SK-N-SH treated with all-trans-retinoic acid at 6 μM for 48 hours (cell line): ENCODE measurements at regions not wholly inside any gene's neighbourhood (a gene's known extent, or its start where the extent isn't known, plus 50 kb on each side); places are given as distances from the start of the nearest gene placed in this dataset.

ENCODE experiments used
- ATAC-seq: fragments of 200-7000 bp; cut with Tn5 transposase; 3 replicates; pipeline ENCODE4 v1.9.1; 2020; ENCODE audit warnings: mild to moderate bottlenecking, moderate library complexity
- ARNTL ChIP-seq: fragments of 450-650 bp; formaldehyde crosslinking; IDR thresholded peaks from 2 replicates; pipeline ENCODE4 v1.5.0; 2020; ENCODE audit warnings: low read depth, mild to moderate bottlenecking, moderate library complexity, borderline replicate concordance
- BACH2 ChIP-seq: fragments of 250-450 bp; sonication (Bioruptor Pico); IDR thresholded peaks from 2 replicates; pipeline ENCODE4 v1.9.0; 2021; ENCODE audit warnings: mild to moderate bottlenecking, borderline replicate concordance
- CREB5 ChIP-seq: fragments of 250-450 bp; sonication (Bioruptor Pico); IDR thresholded peaks from 2 replicates; pipeline ENCODE4 v1.5.1; 2020; ENCODE audit warnings: low read depth, mild to moderate bottlenecking, moderate library complexity
- CSDC2 ChIP-seq: fragments of 250-450 bp; sonication (Bioruptor Pico); IDR thresholded peaks from 2 replicates; pipeline ENCODE4 v1.5.0; 2020; ENCODE audit warnings: mild to moderate bottlenecking, moderate library complexity
- CSRNP3 ChIP-seq: fragments of 250-450 bp; sonication (Bioruptor Pico); IDR thresholded peaks from 2 replicates; pipeline ENCODE4 v1.5.1; 2021; ENCODE audit warnings: mild to moderate bottlenecking, moderate library complexity
- GLIS3 ChIP-seq: fragments of 250-450 bp; sonication (Bioruptor Pico); IDR thresholded peaks from 2 replicates; pipeline ENCODE4 v1.5.0; 2020; ENCODE audit warnings: mild to moderate bottlenecking, moderate library complexity
- ISL1 ChIP-seq: fragments of 250-450 bp; sonication (Bioruptor Pico); IDR thresholded peaks from 2 replicates; pipeline ENCODE4 v2.1.2; 2022; ENCODE audit warnings: mild to moderate bottlenecking, moderate library complexity
- OSR1 ChIP-seq: fragments of 250-450 bp; sonication (Bioruptor Pico); IDR thresholded peaks from 2 replicates; pipeline ENCODE4 v1.8.0; 2022; ENCODE audit warnings: moderate library complexity, mild to moderate bottlenecking, inconsistent platforms
- RARB ChIP-seq: fragments of 250-450 bp; sonication (Bioruptor Pico); IDR thresholded peaks from 2 replicates; pipeline ENCODE4 v1.8.0; 2021; ENCODE audit warnings: mild to moderate bottlenecking, moderate library complexity
- SNAI2 ChIP-seq: fragments of 250-450 bp; sonication (Bioruptor Pico); IDR thresholded peaks from 2 replicates; pipeline ENCODE4 v1.5.0; 2020; ENCODE audit warnings: mild to moderate bottlenecking, moderate library complexity
- TCF4 ChIP-seq: fragments of 250-450 bp; sonication (Bioruptor Pico); IDR thresholded peaks from 2 replicates; pipeline ENCODE4 v1.8.0; 2021; ENCODE audit warnings: mild to moderate bottlenecking, moderate library complexity, borderline replicate concordance
- TOX ChIP-seq: fragments of 250-450 bp; sonication (Bioruptor Pico); IDR thresholded peaks from 2 replicates; pipeline ENCODE4 v1.8.0; 2021; ENCODE audit warnings: mild to moderate bottlenecking, moderate library complexity, borderline replicate concordance
- ZC3H10 ChIP-seq: fragments of 250-450 bp; sonication (Bioruptor Pico); IDR thresholded peaks from 2 replicates; pipeline ENCODE4 v1.5.1; 2021; ENCODE audit warnings: mild to moderate bottlenecking, moderate library complexity
- ZFP3 ChIP-seq: fragments of 250-450 bp; sonication (Bioruptor Pico); IDR thresholded peaks from 2 replicates; pipeline ENCODE4 v1.5.0; 2020; ENCODE audit warnings: mild to moderate bottlenecking, moderate library complexity
- ZFP30 ChIP-seq: fragments of 450-650 bp; formaldehyde crosslinking; IDR thresholded peaks from 2 replicates; pipeline ENCODE4 v1.5.0; 2022; ENCODE audit warnings: mild to moderate bottlenecking, moderate library complexity
- ZNF565 ChIP-seq: fragments of 450-650 bp; formaldehyde crosslinking; conservative IDR thresholded peaks from 2 replicates; pipeline ENCODE4 v1.5.0; 2020; ENCODE audit warnings: low read depth, mild to moderate bottlenecking, moderate library complexity
- ZNF70 ChIP-seq: fragments of 450-650 bp; formaldehyde crosslinking; IDR thresholded peaks from 2 replicates; pipeline ENCODE4 v1.5.0; 2020; ENCODE audit warnings: mild to moderate bottlenecking, moderate library complexity
- ZNF8 ChIP-seq: fragments of 450-650 bp; formaldehyde crosslinking; IDR thresholded peaks from 2 replicates; pipeline ENCODE4 v1.5.0; 2020; ENCODE audit warnings: mild to moderate bottlenecking, moderate library complexity
- TF ChIP-seq, protein P1 (sequence below): fragments of 250-450 bp; sonication (Bioruptor Pico); IDR thresholded peaks from 2 replicates; pipeline ENCODE4 v1.8.0; 2020; ENCODE audit warnings: mild to moderate bottlenecking, moderate library complexity, borderline replicate concordance
- TF ChIP-seq, protein P2 (sequence below): fragments of 250-450 bp; sonication (Bioruptor Pico); IDR thresholded peaks from 2 replicates; pipeline ENCODE4 v1.8.0; 2021; ENCODE audit warnings: low read depth, mild to moderate bottlenecking, moderate library complexity, borderline replicate concordance
- TF ChIP-seq, protein P3 (sequence below): fragments of 250-450 bp; sonication (Bioruptor Pico); IDR thresholded peaks from 2 replicates; pipeline ENCODE4 v1.5.0; 2020; ENCODE audit warnings: mild to moderate bottlenecking, moderate library complexity

DNA sequence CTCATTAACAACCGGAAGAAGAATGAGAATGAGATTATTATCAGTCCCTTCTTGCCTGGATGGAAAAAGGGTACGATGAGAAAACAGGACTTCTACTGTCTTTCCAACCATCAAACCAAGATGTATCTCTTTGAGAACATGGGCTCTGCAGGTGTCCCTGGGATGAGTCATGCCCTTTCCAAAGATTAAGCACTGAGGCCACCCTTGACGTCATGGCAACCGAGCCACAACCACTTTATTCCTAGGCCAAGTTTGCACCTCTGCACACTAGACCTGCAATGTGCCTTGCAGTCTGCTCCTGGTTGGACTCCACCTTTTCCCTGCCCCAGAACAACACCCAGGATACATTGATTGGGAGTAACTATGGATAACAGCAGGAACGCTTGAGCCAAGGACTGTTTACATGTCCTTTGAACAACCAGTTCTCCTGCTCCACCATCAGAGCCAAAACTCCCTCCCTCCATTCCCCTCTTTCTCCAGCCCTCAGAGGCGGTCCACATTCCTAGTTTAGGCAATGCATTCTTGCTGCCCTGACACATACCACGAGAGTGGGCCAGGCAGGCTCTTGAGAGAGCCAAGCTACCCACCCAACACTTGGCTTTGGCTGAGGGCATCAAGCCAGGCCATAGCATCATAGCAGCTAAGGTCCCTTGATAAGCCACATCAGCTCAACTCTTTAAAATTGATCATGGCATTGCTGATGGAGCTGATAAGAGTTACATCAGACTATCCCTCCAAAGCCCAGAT, 310.7 kb downstream of the TNS1 start (continued):
- TF ChIP-seq, protein P1, sequence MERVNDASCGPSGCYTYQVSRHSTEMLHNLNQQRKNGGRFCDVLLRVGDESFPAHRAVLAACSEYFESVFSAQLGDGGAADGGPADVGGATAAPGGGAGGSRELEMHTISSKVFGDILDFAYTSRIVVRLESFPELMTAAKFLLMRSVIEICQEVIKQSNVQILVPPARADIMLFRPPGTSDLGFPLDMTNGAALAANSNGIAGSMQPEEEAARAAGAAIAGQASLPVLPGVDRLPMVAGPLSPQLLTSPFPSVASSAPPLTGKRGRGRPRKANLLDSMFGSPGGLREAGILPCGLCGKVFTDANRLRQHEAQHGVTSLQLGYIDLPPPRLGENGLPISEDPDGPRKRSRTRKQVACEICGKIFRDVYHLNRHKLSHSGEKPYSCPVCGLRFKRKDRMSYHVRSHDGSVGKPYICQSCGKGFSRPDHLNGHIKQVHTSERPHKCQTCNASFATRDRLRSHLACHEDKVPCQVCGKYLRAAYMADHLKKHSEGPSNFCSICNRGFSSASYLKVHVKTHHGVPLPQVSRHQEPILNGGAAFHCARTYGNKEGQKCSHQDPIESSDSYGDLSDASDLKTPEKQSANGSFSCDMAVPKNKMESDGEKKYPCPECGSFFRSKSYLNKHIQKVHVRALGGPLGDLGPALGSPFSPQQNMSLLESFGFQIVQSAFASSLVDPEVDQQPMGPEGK = no peak

DNA sequence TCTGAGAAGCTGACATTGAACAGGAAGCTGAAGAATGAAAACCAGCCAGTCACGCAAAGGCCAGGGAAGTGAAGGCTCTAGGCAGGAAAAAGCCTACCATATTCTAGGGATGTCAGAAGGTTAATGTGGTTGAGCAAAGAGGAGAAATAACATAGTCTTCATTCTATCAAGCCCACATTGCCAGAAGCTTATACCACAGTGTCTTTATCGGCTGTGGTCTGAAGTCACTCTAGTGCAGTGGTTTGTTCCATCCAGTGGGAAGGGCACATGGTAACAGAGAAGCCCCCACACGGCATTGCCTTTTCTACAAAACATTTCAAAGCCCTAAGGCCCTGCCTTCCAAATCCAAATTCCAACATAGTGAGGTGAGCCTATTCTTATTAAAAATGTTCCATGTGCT, 311.3 kb downstream of the TNS1 start:
- no peak for TF ChIP-seq ZNF565 (CRISPR knock-in tag)
- no peak for TF ChIP-seq TOX (CRISPR knock-in tag)
- no peak for TF ChIP-seq CSDC2 (CRISPR knock-in tag)
- no peak for TF ChIP-seq ZC3H10 (CRISPR knock-in tag)
- TF ChIP-seq ZFP3 (CRISPR knock-in tag) = no peak
- no peak for TF ChIP-seq SNAI2 (CRISPR knock-in tag)
- no peak for ATAC-seq

- ATAC-seq = no peak
- no peak for TF ChIP-seq ISL1 (CRISPR knock-in tag)
- TF ChIP-seq CREB5 (CRISPR knock-in tag) = no peak
- no peak for TF ChIP-seq ZFP30 (CRISPR knock-in tag)
- TF ChIP-seq GLIS3 (CRISPR knock-in tag) = no peak
- TF ChIP-seq TCF4 (CRISPR knock-in tag) = no peak
- no peak for TF ChIP-seq TOX (CRISPR knock-in tag)
- no peak for TF ChIP-seq ZNF565 (CRISPR knock-in tag)
- no peak for TF ChIP-seq ARNTL (CRISPR knock-in tag)
- TF ChIP-seq CSRNP3 (CRISPR knock-in tag) = no peak
- TF ChIP-seq, protein P2, sequence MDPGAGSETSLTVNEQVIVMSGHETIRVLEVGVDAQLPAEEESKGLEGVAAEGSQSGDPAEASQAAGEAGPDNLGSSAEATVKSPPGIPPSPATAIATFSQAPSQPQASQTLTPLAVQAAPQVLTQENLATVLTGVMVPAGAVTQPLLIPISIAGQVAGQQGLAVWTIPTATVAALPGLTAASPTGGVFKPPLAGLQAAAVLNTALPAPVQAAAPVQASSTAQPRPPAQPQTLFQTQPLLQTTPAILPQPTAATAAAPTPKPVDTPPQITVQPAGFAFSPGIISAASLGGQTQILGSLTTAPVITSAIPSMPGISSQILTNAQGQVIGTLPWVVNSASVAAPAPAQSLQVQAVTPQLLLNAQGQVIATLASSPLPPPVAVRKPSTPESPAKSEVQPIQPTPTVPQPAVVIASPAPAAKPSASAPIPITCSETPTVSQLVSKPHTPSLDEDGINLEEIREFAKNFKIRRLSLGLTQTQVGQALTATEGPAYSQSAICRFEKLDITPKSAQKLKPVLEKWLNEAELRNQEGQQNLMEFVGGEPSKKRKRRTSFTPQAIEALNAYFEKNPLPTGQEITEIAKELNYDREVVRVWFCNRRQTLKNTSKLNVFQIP = no peak
- no peak for TF ChIP-seq ZC3H10 (CRISPR knock-in tag)
- TF ChIP-seq OSR1 (CRISPR knock-in tag) = no peak
- TF ChIP-seq BACH2 (CRISPR knock-in tag) = no peak
- TF ChIP-seq, protein P1 = no peak
- no peak for TF ChIP-seq SNAI2 (CRISPR knock-in tag)
- TF ChIP-seq ZNF70 (CRISPR knock-in tag) = no peak
- TF ChIP-seq RARB = no peak
- TF ChIP-seq, all 23 proteins: peak for 0
Observed at GRCh38 chr2:217689053-217689452, 313.7 kb downstream of the TNS1 start.

GRCh38 chr2:217688494-217688893, 314.3 kb downstream of the TNS1 start:
- no peak for ATAC-seq
- TF ChIP-seq ZNF70 (CRISPR knock-in tag) (no peak), ZFP30 (CRISPR knock-in tag) (no peak), ZC3H10 (CRISPR knock-in tag) (no peak), BACH2 (CRISPR knock-in tag) (no peak), ZNF8 (no peak), OSR1 (CRISPR knock-in tag) (no peak), CREB5 (CRISPR knock-in tag) (no peak), TOX (CRISPR knock-in tag) (no peak), ISL1 (CRISPR knock-in tag) (no peak)
- TF ChIP-seq, protein P3, sequence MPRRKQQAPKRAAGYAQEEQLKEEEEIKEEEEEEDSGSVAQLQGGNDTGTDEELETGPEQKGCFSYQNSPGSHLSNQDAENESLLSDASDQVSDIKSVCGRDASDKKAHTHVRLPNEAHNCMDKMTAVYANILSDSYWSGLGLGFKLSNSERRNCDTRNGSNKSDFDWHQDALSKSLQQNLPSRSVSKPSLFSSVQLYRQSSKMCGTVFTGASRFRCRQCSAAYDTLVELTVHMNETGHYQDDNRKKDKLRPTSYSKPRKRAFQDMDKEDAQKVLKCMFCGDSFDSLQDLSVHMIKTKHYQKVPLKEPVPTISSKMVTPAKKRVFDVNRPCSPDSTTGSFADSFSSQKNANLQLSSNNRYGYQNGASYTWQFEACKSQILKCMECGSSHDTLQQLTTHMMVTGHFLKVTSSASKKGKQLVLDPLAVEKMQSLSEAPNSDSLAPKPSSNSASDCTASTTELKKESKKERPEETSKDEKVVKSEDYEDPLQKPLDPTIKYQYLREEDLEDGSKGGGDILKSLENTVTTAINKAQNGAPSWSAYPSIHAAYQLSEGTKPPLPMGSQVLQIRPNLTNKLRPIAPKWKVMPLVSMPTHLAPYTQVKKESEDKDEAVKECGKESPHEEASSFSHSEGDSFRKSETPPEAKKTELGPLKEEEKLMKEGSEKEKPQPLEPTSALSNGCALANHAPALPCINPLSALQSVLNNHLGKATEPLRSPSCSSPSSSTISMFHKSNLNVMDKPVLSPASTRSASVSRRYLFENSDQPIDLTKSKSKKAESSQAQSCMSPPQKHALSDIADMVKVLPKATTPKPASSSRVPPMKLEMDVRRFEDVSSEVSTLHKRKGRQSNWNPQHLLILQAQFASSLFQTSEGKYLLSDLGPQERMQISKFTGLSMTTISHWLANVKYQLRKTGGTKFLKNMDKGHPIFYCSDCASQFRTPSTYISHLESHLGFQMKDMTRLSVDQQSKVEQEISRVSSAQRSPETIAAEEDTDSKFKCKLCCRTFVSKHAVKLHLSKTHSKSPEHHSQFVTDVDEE = no peak
- TF ChIP-seq, protein P2 = no peak
